Neural cell (in vitro differentiated cells): ENCODE measurements at regions not wholly inside any gene's neighbourhood (a gene's known extent, or its start where the extent isn't known, plus 50 kb on each side); places are given as distances from the start of the nearest gene placed in this dataset.

Experiments
- H2AFZ ChIP-seq: fragments of 200-600, 300-800 bp; sonication (generic), shearing (Covaris generic); 2 replicates; pipeline ENCODE4 v1.6.0; 2014; ENCODE audit warnings: low read depth, mild to moderate bottlenecking, antibody characterized with exemption, low read length, moderate library complexity
- H3F3A ChIP-seq: fragments of 200-600 bp; shearing (Covaris generic); 2 replicates; pipeline ENCODE4 v1.6.1; 2016; ENCODE audit warnings: mild to moderate bottlenecking, moderate library complexity, mixed read lengths, antibody characterized with exemption, low read length; ENCODE audit not compliant: insufficient read depth, poor library complexity, severe bottlenecking
- H3K27ac ChIP-seq: fragments of 200-600, 300-800 bp; sonication (generic), shearing (Covaris generic); 2 replicates; pipeline ENCODE4 v1.5.1; 2014; ENCODE audit warnings: mild to moderate bottlenecking, low read length, moderate library complexity
- H3K27me3 ChIP-seq: fragments of 300-800, 200-600 bp; sonication (generic), shearing (Covaris generic); 2 replicates; pipeline ENCODE4 v1.6.0; 2014; ENCODE audit warnings: mild to moderate bottlenecking, low read depth, low read length, moderate library complexity; ENCODE audit not compliant: insufficient read depth
- H3K36me3 ChIP-seq: fragments of 300-800, 200-600 bp; sonication (generic), shearing (Covaris generic); 2 replicates; pipeline ENCODE4 v1.5.1; 2014; ENCODE audit warnings: mild to moderate bottlenecking, antibody characterized with exemption, low read length, moderate library complexity; ENCODE audit not compliant: insufficient read depth
- H3K4me2 ChIP-seq: fragments of 300-800, 200-600 bp; sonication (generic), shearing (Covaris generic); 2 replicates; pipeline ENCODE4 v1.6.0; 2014; ENCODE audit warnings: mild to moderate bottlenecking, low read length
- H3K4me3 ChIP-seq: fragments of 300-800, 200-600 bp; sonication (generic), shearing (Covaris generic); 2 replicates; pipeline ENCODE4 v1.5.1; 2014; ENCODE audit warnings: mild to moderate bottlenecking, low read length, moderate library complexity
- H3K79me2 ChIP-seq: fragments of 200-600 bp; shearing (Covaris generic); replicated peaks from 2 replicates; pipeline ENCODE4 v1.6.0; 2014; ENCODE audit warnings: mild to moderate bottlenecking, low read length, moderate library complexity; ENCODE audit not compliant: insufficient read depth
- H3K9ac ChIP-seq: fragments of 300-800, 200-600 bp; sonication (generic), shearing (Covaris generic); 2 replicates; pipeline ENCODE4 v1.6.1; 2016; ENCODE audit warnings: mild to moderate bottlenecking, low read length, mixed read lengths
- H3K9me2 ChIP-seq: fragments of 200-600 bp; shearing (Covaris generic); 2 replicates; pipeline ENCODE4 v1.6.1; 2016; ENCODE audit warnings: mild to moderate bottlenecking, low read length, mixed read lengths; ENCODE audit not compliant: insufficient read depth
- H3K9me3 ChIP-seq: fragments of 200-600, 300-800 bp; sonication (generic), shearing (Covaris generic); 2 replicates; pipeline ENCODE4 v1.6.1; 2016; ENCODE audit warnings: mild to moderate bottlenecking, mixed run types, low read length, moderate library complexity, mixed read lengths
- H4K20me1 ChIP-seq: fragments of 200-600 bp; shearing (Covaris generic); 2 replicates; pipeline ENCODE4 v1.6.1; 2016; ENCODE audit warnings: mild to moderate bottlenecking, mixed run types; ENCODE audit not compliant: insufficient read depth
- CTCF ChIP-seq: fragments of 450-650 bp; IDR thresholded peaks from 2 replicates; pipeline ENCODE4 v1.5.1; 2014; ENCODE audit warnings: antibody characterized with exemption, mild to moderate bottlenecking, moderate library complexity; ENCODE audit not compliant: poor library complexity, severe bottlenecking
- EP300 ChIP-seq: fragments of 450-650 bp; conservative IDR thresholded peaks from 2 replicates; pipeline ENCODE4 v1.6.1; 2014; ENCODE audit warnings: antibody characterized with exemption, mild to moderate bottlenecking, moderate library complexity; ENCODE audit not compliant: poor library complexity, severe bottlenecking
- EZH2 ChIP-seq: fragments of 200-600, 300-800 bp; shearing (Covaris generic), sonication (generic); IDR thresholded peaks from 2 replicates; pipeline ENCODE4 v1.6.1; 2014; ENCODE audit warnings: antibody characterized with exemption, low read length, borderline replicate concordance, mild to moderate bottlenecking; ENCODE audit not compliant: insufficient read depth, poor library complexity, severe bottlenecking
- MXI1 ChIP-seq: fragments of 450-650 bp; conservative IDR thresholded peaks from 2 replicates; pipeline ENCODE4 v1.6.1; 2014; ENCODE audit warnings: antibody characterized with exemption, mild to moderate bottlenecking; ENCODE audit not compliant: poor library complexity, severe bottlenecking
- POLR2AphosphoS5 ChIP-seq: IDR thresholded peaks from 2 replicates; pipeline ENCODE4 v1.6.1; 2012
- RAD21 ChIP-seq: fragments of 450-650 bp; conservative IDR thresholded peaks from 2 replicates; pipeline ENCODE4 v1.6.1; 2014; ENCODE audit warnings: antibody characterized with exemption, mild to moderate bottlenecking, moderate library complexity
- SMC3 ChIP-seq: fragments of 450-650 bp; conservative IDR thresholded peaks from 2 replicates; pipeline ENCODE4 v1.6.1; 2014; ENCODE audit warnings: antibody characterized with exemption, mild to moderate bottlenecking, moderate library complexity; ENCODE audit not compliant: poor library complexity
- TAF1 ChIP-seq: IDR thresholded peaks from 2 replicates; pipeline ENCODE4 v1.6.1; 2012; ENCODE audit warnings: low read depth
- TF ChIP-seq, protein P1 (sequence below): IDR thresholded peaks from 2 replicates; pipeline ENCODE4 v1.6.1; 2012; ENCODE audit warnings: borderline replicate concordance

- no peak overlapping the region for H3K4me2 ChIP-seq
- TF ChIP-seq EP300 (no peak), CTCF (no peak), SMC3 (no peak), TAF1 (no peak), RAD21 (no peak), EZH2 (no peak), POLR2AphosphoS5 (no peak), MXI1 (no peak)
- TF ChIP-seq, protein P1, sequence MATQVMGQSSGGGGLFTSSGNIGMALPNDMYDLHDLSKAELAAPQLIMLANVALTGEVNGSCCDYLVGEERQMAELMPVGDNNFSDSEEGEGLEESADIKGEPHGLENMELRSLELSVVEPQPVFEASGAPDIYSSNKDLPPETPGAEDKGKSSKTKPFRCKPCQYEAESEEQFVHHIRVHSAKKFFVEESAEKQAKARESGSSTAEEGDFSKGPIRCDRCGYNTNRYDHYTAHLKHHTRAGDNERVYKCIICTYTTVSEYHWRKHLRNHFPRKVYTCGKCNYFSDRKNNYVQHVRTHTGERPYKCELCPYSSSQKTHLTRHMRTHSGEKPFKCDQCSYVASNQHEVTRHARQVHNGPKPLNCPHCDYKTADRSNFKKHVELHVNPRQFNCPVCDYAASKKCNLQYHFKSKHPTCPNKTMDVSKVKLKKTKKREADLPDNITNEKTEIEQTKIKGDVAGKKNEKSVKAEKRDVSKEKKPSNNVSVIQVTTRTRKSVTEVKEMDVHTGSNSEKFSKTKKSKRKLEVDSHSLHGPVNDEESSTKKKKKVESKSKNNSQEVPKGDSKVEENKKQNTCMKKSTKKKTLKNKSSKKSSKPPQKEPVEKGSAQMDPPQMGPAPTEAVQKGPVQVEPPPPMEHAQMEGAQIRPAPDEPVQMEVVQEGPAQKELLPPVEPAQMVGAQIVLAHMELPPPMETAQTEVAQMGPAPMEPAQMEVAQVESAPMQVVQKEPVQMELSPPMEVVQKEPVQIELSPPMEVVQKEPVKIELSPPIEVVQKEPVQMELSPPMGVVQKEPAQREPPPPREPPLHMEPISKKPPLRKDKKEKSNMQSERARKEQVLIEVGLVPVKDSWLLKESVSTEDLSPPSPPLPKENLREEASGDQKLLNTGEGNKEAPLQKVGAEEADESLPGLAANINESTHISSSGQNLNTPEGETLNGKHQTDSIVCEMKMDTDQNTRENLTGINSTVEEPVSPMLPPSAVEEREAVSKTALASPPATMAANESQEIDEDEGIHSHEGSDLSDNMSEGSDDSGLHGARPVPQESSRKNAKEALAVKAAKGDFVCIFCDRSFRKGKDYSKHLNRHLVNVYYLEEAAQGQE, result no peak
- no peaks in the 10 kb centered on the region for H3K79me2 ChIP-seq
- no peak overlapping the region for H2AFZ ChIP-seq
- H3F3A ChIP-seq, result no peaks in the 10 kb centered on the region
- no peaks in the 10 kb centered on the region for H4K20me1 ChIP-seq
- no peaks in the 10 kb centered on the region for H3K36me3 ChIP-seq
- H3K9me3 ChIP-seq, result no peaks in the 10 kb centered on the region
- H3K4me3 ChIP-seq, result no peak overlapping the region
- no peak overlapping the region for H3K27ac ChIP-seq
- H3K27me3 ChIP-seq, result no peaks in the 10 kb centered on the region
- H3K9me2 ChIP-seq, result no peaks in the 10 kb centered on the region
- H3K9ac ChIP-seq, result no peak overlapping the region
Observed at GRCh38 chr2:195404651-195405050, 252.4 kb upstream of the SLC39A10 start.

- TF ChIP-seq EZH2, result no peak
- Histone ChIP-seq H3K4me3 (no peak overlapping the region), H3K27me3 (no peaks in the 10 kb centered on the region), H3K36me3 (no peaks in the 10 kb centered on the region), H2AFZ (no peak overlapping the region), H3K4me2 (no peak overlapping the region), H4K20me1 (no peaks in the 10 kb centered on the region), H3K79me2 (no peaks in the 10 kb centered on the region), H3K9me3 (no peaks in the 10 kb centered on the region), H3K9me2 (no peaks in the 10 kb centered on the region), H3K27ac (no peak overlapping the region), H3K9ac (no peak overlapping the region), H3F3A (no peaks in the 10 kb centered on the region)
Observed at GRCh38 chr2:195396479-195396878, 260.5 kb upstream of the SLC39A10 start.

GRCh38 chr2:195395362-195395761 is 261.7 kb upstream of the SLC39A10 start:
- TF ChIP-seq TAF1 (no peak), POLR2AphosphoS5 (no peak), RAD21 (no peak)
- Histone ChIP-seq H3K4me2 (no peak overlapping the region), H3K9me2 (no peaks in the 10 kb centered on the region), H3K27ac (no peak overlapping the region), H3K4me3 (no peak overlapping the region), H3K9me3 (no peaks in the 10 kb centered on the region), H3K9ac (no peak overlapping the region), H3K36me3 (no peaks in the 10 kb centered on the region), H4K20me1 (no peaks in the 10 kb centered on the region), H3K79me2 (no peaks in the 10 kb centered on the region), H2AFZ (no peak overlapping the region), H3F3A (no peaks in the 10 kb centered on the region), H3K27me3 (no peaks in the 10 kb centered on the region)
